Stomach (tissue), 8 donors: ENCODE measurements at regions not wholly inside any gene's neighbourhood (a gene's known extent, or its start where the extent isn't known, plus 50 kb on each side); places are given as distances from the start of the nearest gene placed in this dataset.
"Not testable (repeated sequence)": the region's sequence is repeated elsewhere in the genome, so short reads cannot be mapped to it uniquely, and the experiment has no call there.

Experiments
- DNase-seq, 2 donors: peaks; one replicate each; pipeline versions ENCODE4 v3.0.0 to v3.0.0-alpha.2; 2013 to 2019
- H3K27ac ChIP-seq, 5 donors: fragments of 200-600 bp in 4 of 5; sonication (generic) in 4 of 5; one replicate each; pipeline ENCODE4 v1.5.1; 2013 to 2019; ENCODE audit warnings: mild to moderate bottlenecking in 1 of 5, moderate library complexity in 1 of 5
- H3K27me3 ChIP-seq, 3 donors: fragments of 200-600 bp; sonication (generic); one replicate each; pipeline ENCODE4 v1.5.1; 2017 to 2019; ENCODE audit warnings: mixed run types in 1 of 3
- H3K36me3 ChIP-seq, 4 donors: fragments of 200-600 bp; sonication (generic); 1 replicate in 3 of 4; 2 replicates in 1 of 4; pipeline ENCODE4 v1.5.1; 2016 to 2019
- H3K4me1 ChIP-seq, 4 donors: fragments of 200-600 bp; sonication (generic); one replicate each; pipeline ENCODE4 v1.5.1; 2016 to 2019
- H3K4me3 ChIP-seq, 4 donors: fragments of 200-600 bp; sonication (generic) in 3 of 4; one replicate each; pipeline ENCODE4 v1.5.1; 2016 to 2019; ENCODE audit warnings: mild to moderate bottlenecking in 1 of 4
- H3K9me3 ChIP-seq, 4 donors: fragments of 200-600 bp; sonication (generic); one replicate each; pipeline ENCODE4 v1.5.1; 2016 to 2019
- CTCF ChIP-seq, 7 experiments: fragments of 450-650 bp in 4 of 7; fragments of 200-600 bp in 3 of 7; sonication (generic) in 3 of 7; IDR thresholded peaks; one replicate each; pipeline ENCODE4 v1.5.1; 2016 to 2019; ENCODE audit warnings: antibody characterized with exemption in 7 of 7, control low read depth in 2 of 7, mild to moderate bottlenecking in 1 of 7
- EP300 ChIP-seq: sonication (generic); formaldehyde crosslinking; IDR thresholded peaks from one replicate; pipeline ENCODE4 v1.6.1; 2017; ENCODE audit warnings: antibody characterized with exemption
- POLR2A ChIP-seq, 4 donors: fragments of 450-650 bp; IDR thresholded peaks; one replicate each; pipeline ENCODE4 v1.6.1; 2016; ENCODE audit warnings: antibody characterized with exemption in 4 of 4, control low read depth in 2 of 4, mild to moderate bottlenecking in 1 of 4, moderate library complexity in 1 of 4
- POLR2AphosphoS5 ChIP-seq, 3 donors: sonication (generic); formaldehyde crosslinking; IDR thresholded peaks; one replicate each; pipeline ENCODE4 v1.6.1; 2016; ENCODE audit warnings: antibody characterized with exemption in 3 of 3
- WGBS, 5 donors: extraction: QIAGEN DNeasy Blood & Tissue Kit in 3 of 5; methylation state at CpG; one replicate each; pipeline versions ENCODE4 v1.1.5 to v1.1.7; 2013 to 2018; 5-methylcytosine and 5-hydroxymethylcytosine counted together
- intact Hi-C: fragments of 100-400 bp; cut with DNase I; formaldehyde crosslinking; loops from one replicate; pipeline ENCODE4 v1.15.1; 2023; ENCODE audit warnings: low total_unique reads
- donor health status: healthy with polysubstance abuse.
- donor health status: Bipolar disorder and iron deficiency.
- donor health status: healthy.

GRCh38 chr2:82996217-82996616 lies 1462.9 kb downstream of the SUCLG1 start:
- no peak for DNase-seq
- no peak overlapping the region for H3K27ac ChIP-seq
- no peak overlapping the region for H3K4me3 ChIP-seq
- H3K9me3 ChIP-seq: no peaks in the 10 kb centered on the region
- H3K4me1 ChIP-seq: no peaks in the 10 kb centered on the region
- no peaks in the 10 kb centered on the region for H3K36me3 ChIP-seq
- intact Hi-C loops: no loop called here
- WGBS, 5 donors: 48 to 64% (median 52%) methylated on average over 3 of the region's 3 CpGs
- H3K27me3 ChIP-seq: no peaks in the 10 kb centered on the region
- TF ChIP-seq POLR2AphosphoS5 (IDR thresholded peaks at IDR 0.05) (no peak), EP300 (no peak), CTCF (IDR thresholded peaks at IDR 0.05) (no peak)

GRCh38 chr2:82994151-82994550 lies 1464.9 kb downstream of the SUCLG1 start:
- 57 to 91% (median 89%) methylated on average over 2 of the region's 2 CpGs for WGBS, 5 donors
- H3K27ac ChIP-seq: no peak overlapping the region
- no peak for DNase-seq
- TF ChIP-seq POLR2A (IDR thresholded peaks at IDR 0.05) (no peak), CTCF (IDR thresholded peaks at IDR 0.05) (no peak)
- no peaks in the 10 kb centered on the region for H3K4me1 ChIP-seq
- no peaks in the 10 kb centered on the region for H3K27me3 ChIP-seq
- intact Hi-C loops: no loop called here
- H3K9me3 ChIP-seq: no peaks in the 10 kb centered on the region
- no peaks in the 10 kb centered on the region for H3K36me3 ChIP-seq
- no peak overlapping the region for H3K4me3 ChIP-seq

- no peak for DNase-seq
- intact Hi-C loops: no loop called here
- TF ChIP-seq POLR2AphosphoS5 (IDR thresholded peaks at IDR 0.05) (no peak), EP300 (no peak), CTCF (IDR thresholded peaks at IDR 0.05) (no peak), POLR2A (IDR thresholded peaks at IDR 0.05) (no peak)
- H3K27me3 ChIP-seq: no peaks in the 10 kb centered on the region
- WGBS, 5 donors: 52 to 68% (median 63%) methylated on average over 2 of the region's 2 CpGs
- no peaks in the 10 kb centered on the region for H3K9me3 ChIP-seq
- no peaks in the 10 kb centered on the region for H3K36me3 ChIP-seq
- no peak overlapping the region for H3K27ac ChIP-seq
- H3K4me3 ChIP-seq: no peak overlapping the region
- H3K4me1 ChIP-seq: no peaks in the 10 kb centered on the region
Measured at GRCh38 chr2:82993609-82994008, 1465.5 kb downstream of the SUCLG1 start.

- Histone ChIP-seq H3K4me3 (no peak overlapping the region), H3K27ac (no peak overlapping the region), H3K36me3 (no peaks in the 10 kb centered on the region), H3K27me3 (no peaks in the 10 kb centered on the region), H3K9me3 (no peaks in the 10 kb centered on the region), H3K4me1 (no peaks in the 10 kb centered on the region)
- intact Hi-C loops: no loop called here
- TF ChIP-seq CTCF (IDR thresholded peaks at IDR 0.05) (no peak), EP300 (no peak), POLR2AphosphoS5 (IDR thresholded peaks at IDR 0.05) (no peak), POLR2A (IDR thresholded peaks at IDR 0.05) (no peak)
- no peak for DNase-seq
- WGBS, 5 donors: 57 to 70% (median 64%) methylated on average over 2 of the region's 2 CpGs
Measured at GRCh38 chr2:82992968-82993367, 1466.1 kb downstream of the SUCLG1 start.

GRCh38 chr2:82987706-82988105 lies 1471.4 kb downstream of the SUCLG1 start:
- peaks cover 0 to 17% (median 10%) of the 10 kb centered on the region in 4 donors for H3K9me3 ChIP-seq
- H3K36me3 ChIP-seq, H3K27me3 ChIP-seq, H3K4me1 ChIP-seq, intact Hi-C loops, DNase-seq, H3K4me3 ChIP-seq, H3K27ac ChIP-seq: not testable (repeated sequence)
- WGBS, 5 donors: 86 to 93% (median 91%) methylated on average over 6 of the region's 6 CpGs
